H1 (cell line): ENCODE measurements at regions not wholly inside any gene's neighbourhood (a gene's known extent, or its start where the extent isn't known, plus 50 kb on each side); places are given as distances from the start of the nearest gene placed in this dataset.

Experiments used
- ASH2L ChIP-seq: fragments of 200-600, 300-600 bp; sonication (generic); IDR thresholded peaks from one replicate; pipeline ENCODE4 v1.7.1; 2017; ENCODE audit warnings: low read length
- EGR1 ChIP-seq: IDR thresholded peaks from 2 replicates; pipeline ENCODE4 v1.6.1; 2011; ENCODE audit warnings: low read depth, low read length, borderline replicate concordance
- EZH2 ChIP-seq: fragments of 200-600 bp; sonication (generic); IDR thresholded peaks from 2 replicates; pipeline ENCODE4 v1.7.1; 2012; ENCODE audit warnings: low read depth, mild to moderate bottlenecking, moderate library complexity, low read length, inconsistent platforms; ENCODE audit not compliant: severe bottlenecking
- GABPA ChIP-seq: IDR thresholded peaks from 2 replicates; pipeline ENCODE4 v1.6.1; 2011; ENCODE audit warnings: mild to moderate bottlenecking, low read length, moderate library complexity, borderline replicate concordance; ENCODE audit not compliant: insufficient read depth
- TF ChIP-seq, protein P1 (sequence below): IDR thresholded peaks from 2 replicates; pipeline ENCODE4 v1.6.1; 2011; ENCODE audit warnings: low read length, improper control_type of control experiment

DNA sequence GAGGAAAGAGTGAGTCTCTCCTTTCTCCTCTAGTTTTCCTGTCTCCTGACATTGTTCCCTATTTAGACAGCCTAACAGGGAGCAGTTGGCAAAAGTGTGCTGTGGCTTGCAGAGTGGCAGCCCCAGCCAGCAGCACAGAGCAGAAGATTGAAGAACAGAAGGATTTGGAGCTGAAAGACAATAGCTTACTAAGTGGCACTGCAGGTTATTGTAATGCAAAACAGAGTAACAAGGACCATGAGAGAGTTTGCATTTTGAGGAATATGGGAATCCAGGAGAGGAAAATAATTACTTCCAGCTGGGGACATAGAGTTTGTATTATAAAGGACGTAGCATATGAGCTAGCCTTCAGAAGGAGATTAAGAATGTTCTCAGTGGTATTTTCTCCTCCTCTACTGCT, 342.4 kb downstream of the AKAIN1 start (continued):
- TF ChIP-seq, protein P1, sequence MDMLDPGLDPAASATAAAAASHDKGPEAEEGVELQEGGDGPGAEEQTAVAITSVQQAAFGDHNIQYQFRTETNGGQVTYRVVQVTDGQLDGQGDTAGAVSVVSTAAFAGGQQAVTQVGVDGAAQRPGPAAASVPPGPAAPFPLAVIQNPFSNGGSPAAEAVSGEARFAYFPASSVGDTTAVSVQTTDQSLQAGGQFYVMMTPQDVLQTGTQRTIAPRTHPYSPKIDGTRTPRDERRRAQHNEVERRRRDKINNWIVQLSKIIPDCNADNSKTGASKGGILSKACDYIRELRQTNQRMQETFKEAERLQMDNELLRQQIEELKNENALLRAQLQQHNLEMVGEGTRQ, result no peak
- TF ChIP-seq EGR1, result no peak
- no peak for TF ChIP-seq EZH2
- no peak for TF ChIP-seq ASH2L
- TF ChIP-seq GABPA, result no peak
